SK-N-SH (cell line): ENCODE measurements at regions not wholly inside any gene's neighbourhood (a gene's known extent, or its start where the extent isn't known, plus 50 kb on each side); places are given as distances from the start of the nearest gene placed in this dataset.

Source experiments
- CHD2 ChIP-seq: fragments of 150-350 bp; IDR thresholded peaks from 2 replicates; pipeline ENCODE4 v1.6.1; 2018; ENCODE audit warnings: low read length; ENCODE audit not compliant: partially characterized antibody
- ELF1 ChIP-seq: IDR thresholded peaks from 2 replicates; pipeline ENCODE4 v1.4.0; 2012
- EZH2phosphoT487 ChIP-seq: fragments of 200-600 bp; sonication (generic); IDR thresholded peaks from 2 replicates; pipeline ENCODE4 v1.6.1; 2017; ENCODE audit warnings: low read depth, mixed run types, mild to moderate bottlenecking, antibody characterized with exemption, moderate library complexity, borderline replicate concordance
- FOSL2 ChIP-seq: IDR thresholded peaks from 2 replicates; pipeline ENCODE4 v1.4.0; 2012; ENCODE audit warnings: low read depth, mild to moderate bottlenecking, moderate library complexity, borderline replicate concordance
- JUND ChIP-seq: IDR thresholded peaks from 2 replicates; pipeline ENCODE4 v1.4.0; 2012
- POLR2AphosphoS5 ChIP-seq: IDR thresholded peaks from 2 replicates; pipeline ENCODE4 v1.6.1; 2012; ENCODE audit warnings: low read depth, low read length
- RAD21 ChIP-seq: IDR thresholded peaks from 2 replicates; pipeline ENCODE4 v1.6.1; 2012; ENCODE audit warnings: mild to moderate bottlenecking, low read length
- RCOR1 ChIP-seq: fragments of 150-350 bp; IDR thresholded peaks from 2 replicates; pipeline ENCODE4 v1.6.1; 2017; ENCODE audit warnings: antibody characterized with exemption, low read length
- RXRA ChIP-seq: IDR thresholded peaks from 2 replicates; pipeline ENCODE4 v1.4.0; 2012; ENCODE audit warnings: low read depth, mild to moderate bottlenecking, borderline replicate concordance
- SMC3 ChIP-seq: IDR thresholded peaks from 2 replicates; pipeline ENCODE4 v1.6.1; 2012; ENCODE audit warnings: low read depth, low read length, improper control_type of control experiment
- TF ChIP-seq, protein P1 (sequence below): fragments of 200-600 bp; sonication (generic); IDR thresholded peaks from 2 replicates; pipeline ENCODE4 v1.6.1; 2017; ENCODE audit warnings: antibody characterized with exemption, mild to moderate bottlenecking, moderate library complexity
- TF ChIP-seq, protein P2 (sequence below): IDR thresholded peaks from 2 replicates; pipeline ENCODE4 v1.6.1; 2012; ENCODE audit warnings: mild to moderate bottlenecking, low read depth, low read length, moderate library complexity
- TF ChIP-seq, protein P3 (sequence below): IDR thresholded peaks from 2 replicates; pipeline ENCODE4 v1.4.0; 2012; ENCODE audit warnings: low read depth, borderline replicate concordance
- TF ChIP-seq, protein P4 (sequence below): fragments of 150-350 bp; IDR thresholded peaks from 2 replicates; pipeline ENCODE4 v1.6.1; 2017; ENCODE audit warnings: antibody characterized with exemption, low read length, low read depth, borderline replicate concordance

DNA sequence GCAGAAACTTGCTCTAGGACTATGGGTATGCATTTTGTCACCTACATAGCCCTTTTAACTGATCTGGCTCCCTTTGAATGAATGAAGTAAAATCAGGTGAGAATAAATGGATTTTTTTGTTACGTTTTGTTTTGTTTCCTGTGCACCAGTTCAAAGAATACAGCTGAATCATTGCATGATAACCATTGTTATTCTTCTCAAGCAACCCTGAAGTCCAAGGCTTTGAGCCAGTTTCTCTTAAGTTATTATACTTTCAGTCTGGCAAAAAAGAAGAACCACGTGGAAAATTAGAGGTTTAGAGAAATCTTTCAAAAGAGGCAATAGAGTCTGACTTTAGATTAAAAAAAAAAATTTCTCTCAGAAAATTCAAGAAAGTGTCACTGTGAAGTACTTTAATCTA, 398.6 kb upstream of the TECRL start:
- TF ChIP-seq, protein P1, sequence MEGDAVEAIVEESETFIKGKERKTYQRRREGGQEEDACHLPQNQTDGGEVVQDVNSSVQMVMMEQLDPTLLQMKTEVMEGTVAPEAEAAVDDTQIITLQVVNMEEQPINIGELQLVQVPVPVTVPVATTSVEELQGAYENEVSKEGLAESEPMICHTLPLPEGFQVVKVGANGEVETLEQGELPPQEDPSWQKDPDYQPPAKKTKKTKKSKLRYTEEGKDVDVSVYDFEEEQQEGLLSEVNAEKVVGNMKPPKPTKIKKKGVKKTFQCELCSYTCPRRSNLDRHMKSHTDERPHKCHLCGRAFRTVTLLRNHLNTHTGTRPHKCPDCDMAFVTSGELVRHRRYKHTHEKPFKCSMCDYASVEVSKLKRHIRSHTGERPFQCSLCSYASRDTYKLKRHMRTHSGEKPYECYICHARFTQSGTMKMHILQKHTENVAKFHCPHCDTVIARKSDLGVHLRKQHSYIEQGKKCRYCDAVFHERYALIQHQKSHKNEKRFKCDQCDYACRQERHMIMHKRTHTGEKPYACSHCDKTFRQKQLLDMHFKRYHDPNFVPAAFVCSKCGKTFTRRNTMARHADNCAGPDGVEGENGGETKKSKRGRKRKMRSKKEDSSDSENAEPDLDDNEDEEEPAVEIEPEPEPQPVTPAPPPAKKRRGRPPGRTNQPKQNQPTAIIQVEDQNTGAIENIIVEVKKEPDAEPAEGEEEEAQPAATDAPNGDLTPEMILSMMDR = no peak
- TF ChIP-seq EZH2phosphoT487 (no peak), FOSL2 (no peak), RXRA (no peak), ELF1 (no peak), SMC3 (no peak), RAD21 (no peak), RCOR1 (no peak), CHD2 (no peak), POLR2AphosphoS5 (no peak), JUND (no peak)
- TF ChIP-seq, protein P2, sequence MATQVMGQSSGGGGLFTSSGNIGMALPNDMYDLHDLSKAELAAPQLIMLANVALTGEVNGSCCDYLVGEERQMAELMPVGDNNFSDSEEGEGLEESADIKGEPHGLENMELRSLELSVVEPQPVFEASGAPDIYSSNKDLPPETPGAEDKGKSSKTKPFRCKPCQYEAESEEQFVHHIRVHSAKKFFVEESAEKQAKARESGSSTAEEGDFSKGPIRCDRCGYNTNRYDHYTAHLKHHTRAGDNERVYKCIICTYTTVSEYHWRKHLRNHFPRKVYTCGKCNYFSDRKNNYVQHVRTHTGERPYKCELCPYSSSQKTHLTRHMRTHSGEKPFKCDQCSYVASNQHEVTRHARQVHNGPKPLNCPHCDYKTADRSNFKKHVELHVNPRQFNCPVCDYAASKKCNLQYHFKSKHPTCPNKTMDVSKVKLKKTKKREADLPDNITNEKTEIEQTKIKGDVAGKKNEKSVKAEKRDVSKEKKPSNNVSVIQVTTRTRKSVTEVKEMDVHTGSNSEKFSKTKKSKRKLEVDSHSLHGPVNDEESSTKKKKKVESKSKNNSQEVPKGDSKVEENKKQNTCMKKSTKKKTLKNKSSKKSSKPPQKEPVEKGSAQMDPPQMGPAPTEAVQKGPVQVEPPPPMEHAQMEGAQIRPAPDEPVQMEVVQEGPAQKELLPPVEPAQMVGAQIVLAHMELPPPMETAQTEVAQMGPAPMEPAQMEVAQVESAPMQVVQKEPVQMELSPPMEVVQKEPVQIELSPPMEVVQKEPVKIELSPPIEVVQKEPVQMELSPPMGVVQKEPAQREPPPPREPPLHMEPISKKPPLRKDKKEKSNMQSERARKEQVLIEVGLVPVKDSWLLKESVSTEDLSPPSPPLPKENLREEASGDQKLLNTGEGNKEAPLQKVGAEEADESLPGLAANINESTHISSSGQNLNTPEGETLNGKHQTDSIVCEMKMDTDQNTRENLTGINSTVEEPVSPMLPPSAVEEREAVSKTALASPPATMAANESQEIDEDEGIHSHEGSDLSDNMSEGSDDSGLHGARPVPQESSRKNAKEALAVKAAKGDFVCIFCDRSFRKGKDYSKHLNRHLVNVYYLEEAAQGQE = no peak
- TF ChIP-seq, protein P3, sequence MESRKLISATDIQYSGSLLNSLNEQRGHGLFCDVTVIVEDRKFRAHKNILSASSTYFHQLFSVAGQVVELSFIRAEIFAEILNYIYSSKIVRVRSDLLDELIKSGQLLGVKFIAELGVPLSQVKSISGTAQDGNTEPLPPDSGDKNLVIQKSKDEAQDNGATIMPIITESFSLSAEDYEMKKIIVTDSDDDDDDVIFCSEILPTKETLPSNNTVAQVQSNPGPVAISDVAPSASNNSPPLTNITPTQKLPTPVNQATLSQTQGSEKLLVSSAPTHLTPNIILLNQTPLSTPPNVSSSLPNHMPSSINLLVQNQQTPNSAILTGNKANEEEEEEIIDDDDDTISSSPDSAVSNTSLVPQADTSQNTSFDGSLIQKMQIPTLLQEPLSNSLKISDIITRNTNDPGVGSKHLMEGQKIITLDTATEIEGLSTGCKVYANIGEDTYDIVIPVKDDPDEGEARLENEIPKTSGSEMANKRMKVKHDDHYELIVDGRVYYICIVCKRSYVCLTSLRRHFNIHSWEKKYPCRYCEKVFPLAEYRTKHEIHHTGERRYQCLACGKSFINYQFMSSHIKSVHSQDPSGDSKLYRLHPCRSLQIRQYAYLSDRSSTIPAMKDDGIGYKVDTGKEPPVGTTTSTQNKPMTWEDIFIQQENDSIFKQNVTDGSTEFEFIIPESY = no peak
- TF ChIP-seq, protein P4, sequence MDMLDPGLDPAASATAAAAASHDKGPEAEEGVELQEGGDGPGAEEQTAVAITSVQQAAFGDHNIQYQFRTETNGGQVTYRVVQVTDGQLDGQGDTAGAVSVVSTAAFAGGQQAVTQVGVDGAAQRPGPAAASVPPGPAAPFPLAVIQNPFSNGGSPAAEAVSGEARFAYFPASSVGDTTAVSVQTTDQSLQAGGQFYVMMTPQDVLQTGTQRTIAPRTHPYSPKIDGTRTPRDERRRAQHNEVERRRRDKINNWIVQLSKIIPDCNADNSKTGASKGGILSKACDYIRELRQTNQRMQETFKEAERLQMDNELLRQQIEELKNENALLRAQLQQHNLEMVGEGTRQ = no peak
